ENCODE measurements at regions not wholly inside any gene's neighbourhood (a gene's known extent, or its start where the extent isn't known, plus 50 kb on each side); places are given as distances from the start of the nearest gene placed in this dataset.

DNA sequence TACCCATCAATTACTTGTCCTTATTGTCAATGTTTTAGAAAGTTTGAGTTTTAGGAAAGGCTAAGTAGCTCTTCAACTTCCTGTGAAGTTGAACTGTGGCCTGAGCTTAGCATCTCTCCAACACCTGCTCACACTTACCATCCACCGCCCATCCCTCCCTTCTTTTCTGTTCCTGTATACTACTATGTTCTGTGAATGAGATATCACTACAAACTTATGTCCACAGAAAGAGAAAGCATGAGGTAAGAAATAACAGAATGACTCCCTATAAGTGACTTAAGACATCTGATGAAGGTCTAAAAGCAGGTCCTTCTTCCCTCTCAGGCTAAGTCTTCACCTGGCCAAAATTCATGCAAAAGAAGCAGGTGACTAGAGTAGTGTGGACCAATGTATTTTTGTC lies 246.3 kb upstream of the PREP start:
- Histone ChIP-seq H3K4me1 (ENCODE audit: control insufficient read depth, insufficient read depth, low read length) (no peaks in the 10 kb centered on the region), H3K27ac (ENCODE audit: extremely low read depth, low read depth, low read length) (no peak overlapping the region), H3K36me3 (ENCODE audit: control insufficient read depth in 2 of 2, insufficient read depth in 1 of 2, low read length in 2 of 2) (no peaks in the 10 kb centered on the region), H3K9me3 (ENCODE audit: control insufficient read depth, insufficient read depth, low read depth, low read length) (no peaks in the 10 kb centered on the region), H3K4me3 (ENCODE audit: low read depth, low read length) (no peak overlapping the region)
- POLR2A ChIA-PET, result no interaction called here
- CTCF ChIA-PET, result interaction anchor here (0.6 to 1.3 kb wide), 3 partner anchors 30 to 217 kb away, joined by 3 read pairs; no protein-coding TSS in a partner anchor
- no peak for TF ChIP-seq ZFP37 (tag by site-specific recombination; IDR thresholded peaks at IDR 0.05)
- TF ChIP-seq ZNF324 (tag by site-specific recombination; IDR thresholded peaks at IDR 0.05), result no peak
- TF ChIP-seq, protein P1, sequence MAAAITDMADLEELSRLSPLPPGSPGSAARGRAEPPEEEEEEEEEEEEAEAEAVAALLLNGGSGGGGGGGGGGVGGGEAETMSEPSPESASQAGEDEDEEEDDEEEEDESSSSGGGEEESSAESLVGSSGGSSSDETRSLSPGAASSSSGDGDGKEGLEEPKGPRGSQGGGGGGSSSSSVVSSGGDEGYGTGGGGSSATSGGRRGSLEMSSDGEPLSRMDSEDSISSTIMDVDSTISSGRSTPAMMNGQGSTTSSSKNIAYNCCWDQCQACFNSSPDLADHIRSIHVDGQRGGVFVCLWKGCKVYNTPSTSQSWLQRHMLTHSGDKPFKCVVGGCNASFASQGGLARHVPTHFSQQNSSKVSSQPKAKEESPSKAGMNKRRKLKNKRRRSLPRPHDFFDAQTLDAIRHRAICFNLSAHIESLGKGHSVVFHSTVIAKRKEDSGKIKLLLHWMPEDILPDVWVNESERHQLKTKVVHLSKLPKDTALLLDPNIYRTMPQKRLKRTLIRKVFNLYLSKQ (tag by site-specific recombination; IDR thresholded peaks at IDR 0.05; ENCODE audit: borderline replicate concordance), result no peak
- no peak for TF ChIP-seq SALL2 (tag by site-specific recombination; IDR thresholded peaks at IDR 0.05; ENCODE audit: borderline replicate concordance)
- no peak for TF ChIP-seq MEIS1 (CRISPR knock-in tag; IDR thresholded peaks at IDR 0.05; ENCODE audit: borderline replicate concordance)
- no peak for TF ChIP-seq KLF1 (tag by site-specific recombination; IDR thresholded peaks at IDR 0.05)
- no peak for TF ChIP-seq ZNF548 (tag by site-specific recombination; IDR thresholded peaks at IDR 0.05)
- TF ChIP-seq ZNF175 (tag by site-specific recombination; IDR thresholded peaks at IDR 0.05), result no peak
- TF ChIP-seq ZNF274 (IDR thresholded peaks at IDR 0.05; ENCODE audit: low read length), result no peak
- no peak for TF ChIP-seq ZNF274 (tag by site-specific recombination; IDR thresholded peaks at IDR 0.05; ENCODE audit: borderline replicate concordance)
- no peak for TF ChIP-seq ZNF544 (tag by site-specific recombination; IDR thresholded peaks at IDR 0.05)
- TF ChIP-seq, protein P2, sequence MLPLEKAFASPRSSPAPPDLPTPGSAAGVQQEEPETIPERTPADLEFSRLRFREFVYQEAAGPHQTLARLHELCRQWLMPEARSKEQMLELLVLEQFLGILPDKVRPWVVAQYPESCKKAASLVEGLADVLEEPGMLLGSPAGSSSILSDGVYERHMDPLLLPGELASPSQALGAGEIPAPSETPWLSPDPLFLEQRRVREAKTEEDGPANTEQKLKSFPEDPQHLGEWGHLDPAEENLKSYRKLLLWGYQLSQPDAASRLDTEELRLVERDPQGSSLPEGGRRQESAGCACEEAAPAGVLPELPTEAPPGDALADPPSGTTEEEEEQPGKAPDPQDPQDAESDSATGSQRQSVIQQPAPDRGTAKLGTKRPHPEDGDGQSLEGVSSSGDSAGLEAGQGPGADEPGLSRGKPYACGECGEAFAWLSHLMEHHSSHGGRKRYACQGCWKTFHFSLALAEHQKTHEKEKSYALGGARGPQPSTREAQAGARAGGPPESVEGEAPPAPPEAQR (tag by site-specific recombination; IDR thresholded peaks at IDR 0.05), result no peak
- TF ChIP-seq, protein P3, sequence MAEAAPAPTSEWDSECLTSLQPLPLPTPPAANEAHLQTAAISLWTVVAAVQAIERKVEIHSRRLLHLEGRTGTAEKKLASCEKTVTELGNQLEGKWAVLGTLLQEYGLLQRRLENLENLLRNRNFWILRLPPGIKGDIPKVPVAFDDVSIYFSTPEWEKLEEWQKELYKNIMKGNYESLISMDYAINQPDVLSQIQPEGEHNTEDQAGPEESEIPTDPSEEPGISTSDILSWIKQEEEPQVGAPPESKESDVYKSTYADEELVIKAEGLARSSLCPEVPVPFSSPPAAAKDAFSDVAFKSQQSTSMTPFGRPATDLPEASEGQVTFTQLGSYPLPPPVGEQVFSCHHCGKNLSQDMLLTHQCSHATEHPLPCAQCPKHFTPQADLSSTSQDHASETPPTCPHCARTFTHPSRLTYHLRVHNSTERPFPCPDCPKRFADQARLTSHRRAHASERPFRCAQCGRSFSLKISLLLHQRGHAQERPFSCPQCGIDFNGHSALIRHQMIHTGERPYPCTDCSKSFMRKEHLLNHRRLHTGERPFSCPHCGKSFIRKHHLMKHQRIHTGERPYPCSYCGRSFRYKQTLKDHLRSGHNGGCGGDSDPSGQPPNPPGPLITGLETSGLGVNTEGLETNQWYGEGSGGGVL (tag by site-specific recombination; IDR thresholded peaks at IDR 0.05), result no peak
- TF ChIP-seq ZNF350 (tag by site-specific recombination; IDR thresholded peaks at IDR 0.05), result no peak
- no peak for TF ChIP-seq ZNF311 (tag by site-specific recombination; IDR thresholded peaks at IDR 0.05; ENCODE audit: borderline replicate concordance)
- no peak for TF ChIP-seq MYNN (tag by site-specific recombination; IDR thresholded peaks at IDR 0.05; ENCODE audit: borderline replicate concordance)
- TF ChIP-seq ZSCAN30 (tag by site-specific recombination; IDR thresholded peaks at IDR 0.05), result no peak

DNA sequence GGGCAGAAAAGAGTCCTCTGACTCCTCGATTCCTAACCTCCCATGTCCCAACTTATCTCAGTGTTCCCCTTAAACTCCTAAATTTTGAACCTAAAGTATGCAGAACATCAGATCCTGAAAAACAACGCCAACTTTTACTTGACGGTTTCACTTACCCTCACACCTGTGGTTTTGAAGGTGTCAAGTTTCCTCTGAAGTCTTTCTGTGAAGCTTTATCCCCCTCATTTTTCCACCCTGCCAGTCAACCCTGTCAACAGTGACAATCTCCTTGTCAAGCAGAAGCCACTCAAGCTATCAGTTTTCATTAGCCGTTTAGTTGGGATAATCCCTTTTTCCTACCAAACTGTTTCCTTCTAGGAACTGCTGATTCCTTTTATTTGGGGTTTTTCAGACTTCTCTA lies 245.4 kb upstream of the PREP start:
- Histone ChIP-seq H3K36me3 (ENCODE audit: control insufficient read depth in 2 of 2, insufficient read depth in 1 of 2, low read length in 2 of 2) (no peaks in the 10 kb centered on the region), H3K4me3 (ENCODE audit: low read depth, low read length) (no peak overlapping the region), H3K27ac (ENCODE audit: extremely low read depth, low read depth, low read length) (no peak overlapping the region), H3K4me1 (ENCODE audit: control insufficient read depth, insufficient read depth, low read length) (no peaks in the 10 kb centered on the region), H3K9me3 (ENCODE audit: control insufficient read depth, insufficient read depth, low read depth, low read length) (no peaks in the 10 kb centered on the region)
- TF ChIP-seq ZNF292 (tag by site-specific recombination; IDR thresholded peaks at IDR 0.05; ENCODE audit: borderline replicate concordance, low read depth), result no peak
- 0 out of 2 replicates have a peak, but pooled peaks have one; percentile 31 for TF ChIP-seq PRDM1 (tag by site-specific recombination; IDR thresholded peaks at IDR 0.05)
- TF ChIP-seq, protein P4, sequence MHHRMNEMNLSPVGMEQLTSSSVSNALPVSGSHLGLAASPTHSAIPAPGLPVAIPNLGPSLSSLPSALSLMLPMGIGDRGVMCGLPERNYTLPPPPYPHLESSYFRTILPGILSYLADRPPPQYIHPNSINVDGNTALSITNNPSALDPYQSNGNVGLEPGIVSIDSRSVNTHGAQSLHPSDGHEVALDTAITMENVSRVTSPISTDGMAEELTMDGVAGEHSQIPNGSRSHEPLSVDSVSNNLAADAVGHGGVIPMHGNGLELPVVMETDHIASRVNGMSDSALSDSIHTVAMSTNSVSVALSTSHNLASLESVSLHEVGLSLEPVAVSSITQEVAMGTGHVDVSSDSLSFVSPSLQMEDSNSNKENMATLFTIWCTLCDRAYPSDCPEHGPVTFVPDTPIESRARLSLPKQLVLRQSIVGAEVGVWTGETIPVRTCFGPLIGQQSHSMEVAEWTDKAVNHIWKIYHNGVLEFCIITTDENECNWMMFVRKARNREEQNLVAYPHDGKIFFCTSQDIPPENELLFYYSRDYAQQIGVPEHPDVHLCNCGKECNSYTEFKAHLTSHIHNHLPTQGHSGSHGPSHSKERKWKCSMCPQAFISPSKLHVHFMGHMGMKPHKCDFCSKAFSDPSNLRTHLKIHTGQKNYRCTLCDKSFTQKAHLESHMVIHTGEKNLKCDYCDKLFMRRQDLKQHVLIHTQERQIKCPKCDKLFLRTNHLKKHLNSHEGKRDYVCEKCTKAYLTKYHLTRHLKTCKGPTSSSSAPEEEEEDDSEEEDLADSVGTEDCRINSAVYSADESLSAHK (tag by site-specific recombination; IDR thresholded peaks at IDR 0.05), result peak; percentile 66
- ChIA-PET CTCF (interaction anchor here (0.7 kb wide), 1 partner anchor 81 kb away, joined by 6 read pairs; no protein-coding TSS in a partner anchor), POLR2A (no interaction called here)
